Neural progenitor cell (in vitro differentiated cells): ENCODE measurements at regions not wholly inside any gene's neighbourhood (a gene's known extent, or its start where the extent isn't known, plus 50 kb on each side); places are given as distances from the start of the nearest gene placed in this dataset.
"Not testable (repeated sequence)": the region's sequence is repeated elsewhere in the genome, so short reads cannot be mapped to it uniquely, and the experiment has no call there.

Experiments used
- DNase-seq: peaks from one replicate; pipeline ENCODE4 v3.0.0-alpha.2; 2016; ENCODE audit warnings: low spot score
- H2AFZ ChIP-seq: fragments of 200-600 bp; sonication (generic); replicated peaks from 2 replicates; pipeline ENCODE4 v1.6.1; 2016; ENCODE audit warnings: antibody characterized with exemption
- H3F3A ChIP-seq: fragments of 200-600 bp; sonication (generic); 2 replicates; pipeline ENCODE4 v1.6.1; 2016; ENCODE audit warnings: antibody characterized with exemption, low read depth
- H3K27ac ChIP-seq: fragments of 200-600 bp; sonication (generic); 2 replicates; pipeline ENCODE4 v1.5.1; 2016; ENCODE audit warnings: mild to moderate bottlenecking
- H3K27me3 ChIP-seq: fragments of 200-600 bp; sonication (generic); 2 replicates; pipeline ENCODE4 v1.6.1; 2016; ENCODE audit warnings: mild to moderate bottlenecking, moderate library complexity
- H3K36me3 ChIP-seq: fragments of 200-600 bp; sonication (generic); 2 replicates; pipeline ENCODE4 v1.5.1; 2016
- H3K4me1 ChIP-seq: fragments of 200-600 bp; sonication (generic); 2 replicates; pipeline ENCODE4 v1.6.1; 2016; ENCODE audit warnings: mixed run types
- H3K4me2 ChIP-seq: fragments of 200-600 bp; sonication (generic); 2 replicates; pipeline ENCODE4 v1.6.1; 2016
- H3K4me3 ChIP-seq: fragments of 200-600 bp; sonication (generic); 2 replicates; pipeline ENCODE4 v1.5.1; 2016
- H3K79me2 ChIP-seq: fragments of 200-600 bp; sonication (generic); 2 replicates; pipeline ENCODE4 v1.6.1; 2016; ENCODE audit warnings: low read depth
- H3K9ac ChIP-seq: fragments of 200-600 bp; sonication (generic); 2 replicates; pipeline ENCODE4 v1.6.1; 2016
- H3K9me3 ChIP-seq: fragments of 200-600 bp; sonication (generic); 2 replicates; pipeline ENCODE4 v1.5.1; 2016; ENCODE audit warnings: low read depth
- H4K20me1 ChIP-seq: fragments of 200-600 bp; sonication (generic); 2 replicates; pipeline ENCODE4 v1.6.1; 2016; ENCODE audit warnings: low read depth
- H3K27ac Mint-ChIP-seq: 3 replicates; pipeline ENCODE4 v1.8.0; 2021; ENCODE audit warnings: mixed read lengths
- H3K27me3 Mint-ChIP-seq: 2 replicates; pipeline ENCODE4 v1.8.0; 2022; ENCODE audit warnings: low read depth, mild to moderate bottlenecking, inconsistent platforms, moderate library complexity, mixed read lengths; ENCODE audit not compliant: insufficient read depth
- H3K36me3 Mint-ChIP-seq: 3 replicates; pipeline ENCODE4 v1.8.0; 2021; ENCODE audit warnings: mixed read lengths
- H3K4me1 Mint-ChIP-seq: 3 replicates; pipeline ENCODE4 v1.8.0; 2021; ENCODE audit warnings: mixed read lengths
- H3K4me3 Mint-ChIP-seq: 3 replicates; pipeline ENCODE4 v1.8.0; 2021; ENCODE audit warnings: mild to moderate bottlenecking, moderate library complexity, mixed read lengths
- H3K9me3 Mint-ChIP-seq: 3 replicates; pipeline ENCODE4 v1.8.0; 2020; ENCODE audit warnings: mixed read lengths
- CTCF ChIP-seq: fragments of 200-600 bp; sonication (generic); IDR thresholded peaks from 2 replicates; pipeline ENCODE4 v1.5.1; 2017; ENCODE audit warnings: antibody characterized with exemption, mild to moderate bottlenecking
- EZH2 ChIP-seq: fragments of 200-600 bp; sonication (generic); IDR thresholded peaks from 2 replicates; pipeline ENCODE4 v1.6.1; 2017; ENCODE audit warnings: antibody characterized with exemption, mild to moderate bottlenecking, moderate library complexity
- EZH2phosphoT487 ChIP-seq: fragments of 200-600 bp; sonication (generic); IDR thresholded peaks from 2 replicates; pipeline ENCODE4 v1.6.1; 2017; ENCODE audit warnings: antibody characterized with exemption

GRCh38 chr5:123976379-123977033 is 464.5 kb downstream of the CSNK1G3 start:
- Mint-ChIP-seq H3K9me3 (peaks cover 35% of the 10 kb centered on the region), H3K27me3 (no peaks in the 10 kb centered on the region), H3K27ac (no peak overlapping the region), H3K4me3 (no peak overlapping the region), H3K36me3 (no peaks in the 10 kb centered on the region), H3K4me1 (peaks cover 5% of the 10 kb centered on the region)
- no peak overlapping the region for H3K27ac ChIP-seq
- H3K4me2 ChIP-seq: no peak overlapping the region
- H3K27me3 ChIP-seq: no peaks in the 10 kb centered on the region
- no peaks in the 10 kb centered on the region for H3K36me3 ChIP-seq
- H3K79me2 ChIP-seq: no peaks in the 10 kb centered on the region
- no peak overlapping the region for H2AFZ ChIP-seq
- H4K20me1 ChIP-seq: no peaks in the 10 kb centered on the region
- no peaks in the 10 kb centered on the region for H3K4me1 ChIP-seq
- H3K4me3 ChIP-seq: no peak overlapping the region
- TF ChIP-seq EZH2 (no peak), EZH2phosphoT487 (no peak), CTCF (no peak)
- no peak overlapping the region for H3K9ac ChIP-seq
- no peaks in the 10 kb centered on the region for H3K9me3 ChIP-seq
- no peak for DNase-seq
- no peaks in the 10 kb centered on the region for H3F3A ChIP-seq

GRCh38 chr5:123975521-123975920 is 463.5 kb downstream of the CSNK1G3 start:
- H3K79me2 ChIP-seq, DNase-seq, H3F3A ChIP-seq, H3K9ac ChIP-seq, H3K27me3 ChIP-seq, H3K27ac ChIP-seq, H3K4me2 ChIP-seq, H3K4me3 Mint-ChIP-seq, H3K36me3 Mint-ChIP-seq, H3K4me1 Mint-ChIP-seq, H3K36me3 ChIP-seq, H3K27me3 Mint-ChIP-seq, H3K27ac Mint-ChIP-seq, H2AFZ ChIP-seq, H3K4me3 ChIP-seq, H3K9me3 ChIP-seq, H3K4me1 ChIP-seq, H4K20me1 ChIP-seq: not testable (repeated sequence)
- peaks cover 35% of the 10 kb centered on the region for H3K9me3 Mint-ChIP-seq

GRCh38 chr5:123966781-123967180 is 454.8 kb downstream of the CSNK1G3 start:
- Mint-ChIP-seq H3K36me3 (peaks cover 2% of the 10 kb centered on the region), H3K4me3 (no peak overlapping the region), H3K27ac (no peak overlapping the region), H3K4me1 (peaks cover 7% of the 10 kb centered on the region), H3K27me3 (no peaks in the 10 kb centered on the region), H3K9me3 (peaks cover 22% of the 10 kb centered on the region)
- Histone ChIP-seq H3K4me2 (no peak overlapping the region), H3K4me1 (peaks cover 11% of the 10 kb centered on the region), H3K9me3 (no peaks in the 10 kb centered on the region), H3K79me2 (no peaks in the 10 kb centered on the region), H2AFZ (no peak overlapping the region), H3K4me3 (no peak overlapping the region), H3K27me3 (no peaks in the 10 kb centered on the region), H3K27ac (no peak overlapping the region), H3K9ac (no peak overlapping the region), H3F3A (no peaks in the 10 kb centered on the region), H3K36me3 (no peaks in the 10 kb centered on the region), H4K20me1 (no peaks in the 10 kb centered on the region)
- TF ChIP-seq CTCF: no peak
- no peak for TF ChIP-seq EZH2
- no peak for TF ChIP-seq EZH2phosphoT487
- no peak for DNase-seq

GRCh38 chr5:123965626-123966025 is 453.6 kb downstream of the CSNK1G3 start:
- Histone ChIP-seq H3K4me2 (no peak overlapping the region), H2AFZ (no peak overlapping the region), H3K4me1 (peaks cover 11% of the 10 kb centered on the region), H3K27me3 (no peaks in the 10 kb centered on the region), H3K36me3 (no peaks in the 10 kb centered on the region), H3K27ac (no peak overlapping the region), H3K79me2 (no peaks in the 10 kb centered on the region), H3F3A (no peaks in the 10 kb centered on the region), H3K9ac (no peak overlapping the region), H3K9me3 (no peaks in the 10 kb centered on the region), H3K4me3 (no peak overlapping the region), H4K20me1 (no peaks in the 10 kb centered on the region)
- H3K4me1 Mint-ChIP-seq: peaks cover 13% of the 10 kb centered on the region
- H3K4me3 Mint-ChIP-seq: no peak overlapping the region
- H3K9me3 Mint-ChIP-seq: peaks cover 19% of the 10 kb centered on the region
- no peak for TF ChIP-seq EZH2phosphoT487
- TF ChIP-seq CTCF: no peak
- TF ChIP-seq EZH2: no peak
- no peak for DNase-seq
- no peak overlapping the region for H3K27ac Mint-ChIP-seq
- H3K27me3 Mint-ChIP-seq: peaks cover 2% of the 10 kb centered on the region
- peaks cover 7% of the 10 kb centered on the region for H3K36me3 Mint-ChIP-seq
